Loucy (cell line): ENCODE measurements at regions not wholly inside any gene's neighbourhood (a gene's known extent, or its start where the extent isn't known, plus 50 kb on each side); places are given as distances from the start of the nearest gene placed in this dataset.

ENCODE experiments used
- H2AFZ ChIP-seq: fragments of 200-600 bp; sonication (generic); 2 replicates; pipeline ENCODE4 v1.6.0; 2016; ENCODE audit warnings: antibody characterized with exemption, mild to moderate bottlenecking, low read length, moderate library complexity
- H3F3A ChIP-seq: fragments of 200-600 bp; 2 replicates; pipeline ENCODE4 v1.6.0; 2016; ENCODE audit warnings: antibody characterized with exemption, low read depth, mild to moderate bottlenecking
- H3K27me3 ChIP-seq: fragments of 200-600 bp; sonication (generic); 2 replicates; pipeline ENCODE4 v1.6.1; 2014; ENCODE audit warnings: low read length, mild to moderate bottlenecking; ENCODE audit not compliant: insufficient read depth, poor library complexity, severe bottlenecking
- H3K36me3 ChIP-seq: fragments of 200-600 bp; sonication (generic); 2 replicates; pipeline ENCODE4 v1.6.1; 2016; ENCODE audit warnings: low read length; ENCODE audit not compliant: insufficient read depth
- H3K4me1 ChIP-seq: fragments of 200-600 bp; sonication (generic); 2 replicates; pipeline ENCODE4 v1.5.1; 2014; ENCODE audit warnings: low read length, mild to moderate bottlenecking; ENCODE audit not compliant: insufficient read depth, poor library complexity, severe bottlenecking
- H3K4me2 ChIP-seq: fragments of 200-600 bp; sonication (generic); 2 replicates; pipeline ENCODE4 v1.6.0; 2014; ENCODE audit warnings: antibody characterized with exemption, low read length, low read depth, mild to moderate bottlenecking; ENCODE audit not compliant: poor library complexity, severe bottlenecking
- H3K4me3 ChIP-seq: fragments of 200-600 bp; sonication (generic); 2 replicates; pipeline ENCODE4 v1.5.1; 2014; ENCODE audit warnings: low read length, mild to moderate bottlenecking, mixed read lengths; ENCODE audit not compliant: poor library complexity, severe bottlenecking
- H3K79me2 ChIP-seq: fragments of 200-600 bp; sonication (generic); 2 replicates; pipeline ENCODE4 v1.6.1; 2014; ENCODE audit warnings: low read length; ENCODE audit not compliant: insufficient read depth
- H3K9ac ChIP-seq: fragments of 200-600 bp; sonication (generic); 2 replicates; pipeline ENCODE4 v1.6.0; 2014; ENCODE audit warnings: mild to moderate bottlenecking, low read depth, low read length, moderate library complexity; ENCODE audit not compliant: poor library complexity, severe bottlenecking
- H3K9me2 ChIP-seq: fragments of 200-600 bp; sonication (generic); replicated peaks from 2 replicates; pipeline ENCODE4 v1.6.1; 2016; ENCODE audit warnings: low read depth, low read length, mixed read lengths
- H3K9me3 ChIP-seq: fragments of 200-600 bp; sonication (generic); 2 replicates; pipeline ENCODE4 v1.6.1; 2014; ENCODE audit warnings: mild to moderate bottlenecking, antibody characterized with exemption, low read length, low read depth; ENCODE audit not compliant: insufficient read depth
- H4K20me1 ChIP-seq: fragments of 200-600 bp; sonication (generic); 2 replicates; pipeline ENCODE4 v1.6.0; 2014; ENCODE audit warnings: antibody characterized with exemption, low read length, mild to moderate bottlenecking; ENCODE audit not compliant: insufficient read depth, poor library complexity, severe bottlenecking
- EZH2phosphoT487 ChIP-seq: fragments of 200-600 bp; IDR thresholded peaks from 2 replicates; pipeline ENCODE4 v1.6.1; 2018; ENCODE audit warnings: antibody characterized with exemption, mild to moderate bottlenecking, moderate library complexity, borderline replicate concordance
- TF ChIP-seq, protein P1 (sequence below): fragments of 200-600 bp; sonication (generic); conservative IDR thresholded peaks from 2 replicates; pipeline ENCODE4 v1.5.1; 2014; ENCODE audit warnings: mild to moderate bottlenecking, antibody characterized with exemption, low read length

- no peak for TF ChIP-seq EZH2phosphoT487
- TF ChIP-seq, protein P1, sequence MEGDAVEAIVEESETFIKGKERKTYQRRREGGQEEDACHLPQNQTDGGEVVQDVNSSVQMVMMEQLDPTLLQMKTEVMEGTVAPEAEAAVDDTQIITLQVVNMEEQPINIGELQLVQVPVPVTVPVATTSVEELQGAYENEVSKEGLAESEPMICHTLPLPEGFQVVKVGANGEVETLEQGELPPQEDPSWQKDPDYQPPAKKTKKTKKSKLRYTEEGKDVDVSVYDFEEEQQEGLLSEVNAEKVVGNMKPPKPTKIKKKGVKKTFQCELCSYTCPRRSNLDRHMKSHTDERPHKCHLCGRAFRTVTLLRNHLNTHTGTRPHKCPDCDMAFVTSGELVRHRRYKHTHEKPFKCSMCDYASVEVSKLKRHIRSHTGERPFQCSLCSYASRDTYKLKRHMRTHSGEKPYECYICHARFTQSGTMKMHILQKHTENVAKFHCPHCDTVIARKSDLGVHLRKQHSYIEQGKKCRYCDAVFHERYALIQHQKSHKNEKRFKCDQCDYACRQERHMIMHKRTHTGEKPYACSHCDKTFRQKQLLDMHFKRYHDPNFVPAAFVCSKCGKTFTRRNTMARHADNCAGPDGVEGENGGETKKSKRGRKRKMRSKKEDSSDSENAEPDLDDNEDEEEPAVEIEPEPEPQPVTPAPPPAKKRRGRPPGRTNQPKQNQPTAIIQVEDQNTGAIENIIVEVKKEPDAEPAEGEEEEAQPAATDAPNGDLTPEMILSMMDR: no peak
- no peak overlapping the region for H2AFZ ChIP-seq
- no peaks in the 10 kb centered on the region for H3K4me1 ChIP-seq
- H3K4me3 ChIP-seq: no peak overlapping the region
- H3K4me2 ChIP-seq: no peak overlapping the region
- H3K9me3 ChIP-seq: no peaks in the 10 kb centered on the region
- no peaks in the 10 kb centered on the region for H3K9me2 ChIP-seq
- H3K79me2 ChIP-seq: no peaks in the 10 kb centered on the region
- H3F3A ChIP-seq: no peaks in the 10 kb centered on the region
- no peaks in the 10 kb centered on the region for H4K20me1 ChIP-seq
- no peaks in the 10 kb centered on the region for H3K27me3 ChIP-seq
- no peaks in the 10 kb centered on the region for H3K36me3 ChIP-seq
- H3K9ac ChIP-seq: no peak overlapping the region
Observed at GRCh38 chr5:8884029-8884428, 661.8 kb downstream of the SEMA5A start.

- H2AFZ ChIP-seq: no peak overlapping the region
- no peaks in the 10 kb centered on the region for H4K20me1 ChIP-seq
- no peaks in the 10 kb centered on the region for H3F3A ChIP-seq
- no peaks in the 10 kb centered on the region for H3K9me3 ChIP-seq
- no peaks in the 10 kb centered on the region for H3K4me1 ChIP-seq
- no peaks in the 10 kb centered on the region for H3K9me2 ChIP-seq
- H3K4me3 ChIP-seq: no peak overlapping the region
- no peaks in the 10 kb centered on the region for H3K79me2 ChIP-seq
- H3K27me3 ChIP-seq: no peaks in the 10 kb centered on the region
- no peak overlapping the region for H3K9ac ChIP-seq
- H3K36me3 ChIP-seq: no peaks in the 10 kb centered on the region
- no peak for TF ChIP-seq EZH2phosphoT487
- TF ChIP-seq, protein P1: no peak
- no peak overlapping the region for H3K4me2 ChIP-seq
Observed at GRCh38 chr5:8892926-8893325, 652.9 kb downstream of the SEMA5A start.

DNA sequence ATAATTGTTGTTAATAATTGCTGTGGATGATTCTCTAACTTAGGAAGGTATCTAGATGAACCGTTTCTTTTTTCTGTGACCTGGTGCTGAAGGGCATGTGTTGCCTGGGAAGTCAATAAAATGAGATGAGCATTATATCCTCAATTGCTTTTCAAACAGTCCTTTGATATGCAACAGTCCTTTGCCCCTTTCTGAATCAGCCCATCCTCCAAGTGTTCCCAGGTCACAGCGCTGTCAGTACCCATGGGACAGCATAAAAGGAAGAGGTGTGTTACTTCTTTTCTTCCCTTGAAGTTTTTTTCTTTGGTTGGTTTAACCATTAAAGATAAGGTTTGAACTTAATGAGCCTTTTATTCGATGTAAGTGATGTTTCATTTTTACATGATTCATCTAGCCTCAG is 651.8 kb downstream of the SEMA5A start:
- H3K4me1 ChIP-seq: no peaks in the 10 kb centered on the region
- H3K36me3 ChIP-seq: no peaks in the 10 kb centered on the region
- no peaks in the 10 kb centered on the region for H3K27me3 ChIP-seq
- H3K79me2 ChIP-seq: no peaks in the 10 kb centered on the region
- TF ChIP-seq EZH2phosphoT487: no peak
- TF ChIP-seq, protein P1: no peak
- no peak overlapping the region for H3K4me3 ChIP-seq
- no peaks in the 10 kb centered on the region for H4K20me1 ChIP-seq
- H3K9me2 ChIP-seq: no peaks in the 10 kb centered on the region
- H3K9ac ChIP-seq: no peak overlapping the region
- no peaks in the 10 kb centered on the region for H3F3A ChIP-seq
- H3K9me3 ChIP-seq: no peaks in the 10 kb centered on the region
- H2AFZ ChIP-seq: no peak overlapping the region
- H3K4me2 ChIP-seq: no peak overlapping the region
